ENCODE measurements at regions not wholly inside any gene's neighbourhood (a gene's known extent, or its start where the extent isn't known, plus 50 kb on each side); places are given as distances from the start of the nearest gene placed in this dataset.
"Not testable (repeated sequence)": the region's sequence is repeated elsewhere in the genome, so short reads cannot be mapped to it uniquely, and the experiment has no call there.

DNA sequence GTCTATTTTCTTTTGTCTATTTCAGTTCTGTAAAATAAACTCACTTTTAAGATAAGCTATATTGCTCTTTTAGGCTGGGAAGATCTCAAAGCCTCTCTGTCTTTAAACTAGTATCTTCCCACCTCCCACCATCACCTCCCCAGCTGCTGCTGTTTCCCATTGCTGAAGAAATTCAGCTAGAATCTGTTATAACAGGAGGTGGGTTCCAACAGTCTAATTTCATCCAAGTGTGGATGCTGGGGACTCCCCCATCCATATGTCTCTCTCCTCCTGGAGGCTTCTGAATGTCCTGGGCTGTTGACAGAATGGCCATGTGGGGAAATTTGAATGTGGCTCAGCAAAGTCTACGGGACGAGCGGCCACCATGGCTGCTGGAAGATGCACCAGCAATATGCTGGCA is 301.0 kb downstream of the RASEF start:
- in situ Hi-C loops (cut with HindIII; ENCODE audit: low sequenced_read_pairs): no loop called here
- DNase-seq (ENCODE audit: low spot score): no peak

DNA sequence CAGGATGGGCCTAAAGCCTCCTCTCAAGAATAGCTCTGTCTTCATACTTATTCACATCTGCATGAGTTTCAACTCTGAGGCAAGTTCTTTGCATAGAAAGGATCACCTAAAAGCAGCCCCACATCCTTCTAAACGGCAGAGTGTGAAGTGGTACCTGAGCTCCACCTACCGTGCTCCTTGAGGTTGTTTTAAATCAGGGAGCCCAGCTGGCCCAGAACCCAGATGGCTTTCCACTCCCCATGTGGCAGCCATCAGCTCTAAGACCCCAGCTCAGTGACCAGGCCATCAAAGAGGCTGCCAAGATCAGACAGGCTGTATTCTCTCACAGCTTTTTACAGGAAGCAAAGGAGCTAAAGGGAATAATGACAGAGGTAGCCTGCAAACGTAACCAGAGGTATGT is 299.3 kb downstream of the RASEF start:
- peak; percentile 13 for DNase-seq (ENCODE audit: low spot score)
- in situ Hi-C loops (cut with HindIII; ENCODE audit: low sequenced_read_pairs): no loop called here

DNA sequence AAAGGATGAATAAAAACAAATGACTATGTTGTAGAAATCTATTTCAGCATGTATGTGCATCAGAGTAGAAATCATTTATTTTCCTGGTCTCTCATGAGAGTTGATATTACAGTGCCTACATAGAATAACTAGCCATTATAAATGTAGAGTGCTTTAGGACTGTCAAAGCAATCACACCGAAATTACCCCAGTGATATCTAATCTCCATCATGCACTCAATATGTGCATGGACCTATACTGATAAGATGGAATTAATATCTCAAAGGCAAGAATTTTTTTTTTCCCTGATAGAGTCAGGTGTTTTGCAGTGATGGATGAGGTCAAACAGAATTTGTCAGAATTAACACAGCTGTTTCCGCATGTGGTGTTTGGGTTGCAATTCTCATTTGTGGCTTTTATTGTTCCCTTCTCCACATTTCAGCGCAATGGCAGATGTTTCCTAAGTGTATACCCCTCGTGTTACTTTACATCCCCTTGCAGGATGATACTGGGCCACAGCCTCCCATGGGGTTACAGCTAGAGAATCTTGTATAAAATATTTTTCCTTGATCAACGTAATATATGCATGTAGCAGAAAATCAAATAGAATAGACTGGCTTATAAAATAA is 298.8 kb downstream of the RASEF start:
- in situ Hi-C loops (cut with HindIII; ENCODE audit: low sequenced_read_pairs): no loop called here
- DNase-seq (ENCODE audit: low spot score): no peak

DNA sequence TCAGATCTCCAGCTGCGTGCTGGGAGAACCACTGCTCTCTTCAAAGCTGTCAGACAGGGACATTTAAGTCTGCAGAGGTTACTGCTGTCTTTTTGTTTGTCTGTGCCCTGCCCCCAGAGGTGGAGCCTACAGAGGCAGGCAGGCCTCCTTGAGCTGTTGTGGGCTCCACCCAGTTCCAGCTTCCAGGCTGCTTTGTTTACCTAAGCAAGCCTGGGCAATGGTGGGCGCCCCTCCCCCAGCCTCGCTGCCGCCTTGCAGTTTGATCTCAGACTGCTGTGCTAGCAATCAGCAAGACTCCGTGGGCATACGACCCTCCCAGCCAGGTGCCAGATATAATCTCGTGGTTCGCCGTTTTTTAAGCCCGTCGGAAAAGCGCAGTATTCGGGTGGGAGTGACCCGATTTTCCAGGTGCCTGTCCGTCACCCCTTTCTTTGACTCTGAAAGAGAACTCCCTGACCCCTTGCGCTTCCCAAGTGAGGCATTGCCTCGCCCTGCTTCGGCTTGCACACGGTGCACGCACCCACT is 288.2 kb downstream of the RASEF start:
- in situ Hi-C loops (cut with HindIII; ENCODE audit: low sequenced_read_pairs); DNase-seq (ENCODE audit: low spot score): not testable (repeated sequence)

DNA sequence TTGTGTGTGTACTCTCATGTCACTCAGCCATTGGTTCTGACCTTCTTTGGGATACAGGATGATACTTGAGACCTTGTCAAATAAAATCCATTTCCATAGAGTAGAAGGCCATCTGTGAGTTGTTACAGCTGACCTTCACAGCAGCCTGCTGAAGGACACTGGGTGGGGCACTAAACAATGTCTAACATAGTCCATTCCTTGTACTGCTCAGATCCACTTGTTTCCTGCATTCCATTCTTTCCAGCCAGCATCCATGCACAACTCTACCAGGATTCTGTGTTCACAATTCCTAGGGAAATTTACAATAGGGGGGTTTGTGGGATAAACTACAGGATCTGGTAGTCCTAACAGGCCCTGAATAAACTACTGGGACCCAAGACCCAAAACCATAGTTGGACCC is 286.4 kb downstream of the RASEF start:
- in situ Hi-C loops (cut with HindIII; ENCODE audit: low sequenced_read_pairs): no loop called here
- DNase-seq (ENCODE audit: low spot score): no peak

DNA sequence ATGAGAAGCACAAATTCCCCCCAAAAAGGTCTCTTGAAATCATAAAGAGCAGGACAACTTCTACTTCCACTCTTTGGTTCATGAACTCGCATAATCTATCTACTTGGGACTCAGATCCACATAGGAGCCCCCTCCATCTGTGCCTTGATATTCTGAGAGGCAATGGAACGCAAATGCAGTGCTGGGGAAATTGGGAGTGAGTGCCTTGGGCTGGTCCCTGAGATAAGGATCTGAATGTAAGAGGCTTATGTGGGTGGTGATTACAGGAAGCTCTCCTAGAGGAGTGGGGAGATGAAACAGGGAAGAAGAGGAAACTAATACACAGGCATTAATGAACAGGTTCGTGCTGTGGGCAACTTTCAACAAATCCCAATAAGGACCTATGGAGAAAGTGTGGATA is 285.6 kb downstream of the RASEF start:
- in situ Hi-C loops (cut with HindIII; ENCODE audit: low sequenced_read_pairs): no loop called here
- no peak for DNase-seq (ENCODE audit: low spot score)

DNA sequence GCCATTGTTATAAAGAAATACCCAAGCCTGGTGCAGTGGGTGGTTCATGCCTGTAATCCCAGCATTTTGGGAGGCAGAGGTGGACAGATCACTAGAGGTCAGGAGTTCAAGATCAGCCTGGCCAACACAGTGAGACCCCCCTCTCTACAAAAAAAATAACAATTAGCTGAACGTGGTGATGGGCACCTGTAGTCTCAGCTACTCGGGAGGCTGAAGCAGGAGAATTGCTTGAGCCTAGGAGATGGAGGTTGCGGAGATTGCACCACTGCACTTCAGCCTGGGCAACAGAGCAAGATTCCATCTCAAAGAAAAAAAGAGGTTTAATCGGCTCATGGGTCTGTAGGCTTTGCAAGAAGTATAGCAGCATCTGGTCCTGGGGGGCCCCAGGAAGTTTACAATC is 284.0 kb downstream of the RASEF start:
- DNase-seq (ENCODE audit: low spot score); in situ Hi-C loops (cut with HindIII; ENCODE audit: low sequenced_read_pairs): not testable (repeated sequence)

DNA sequence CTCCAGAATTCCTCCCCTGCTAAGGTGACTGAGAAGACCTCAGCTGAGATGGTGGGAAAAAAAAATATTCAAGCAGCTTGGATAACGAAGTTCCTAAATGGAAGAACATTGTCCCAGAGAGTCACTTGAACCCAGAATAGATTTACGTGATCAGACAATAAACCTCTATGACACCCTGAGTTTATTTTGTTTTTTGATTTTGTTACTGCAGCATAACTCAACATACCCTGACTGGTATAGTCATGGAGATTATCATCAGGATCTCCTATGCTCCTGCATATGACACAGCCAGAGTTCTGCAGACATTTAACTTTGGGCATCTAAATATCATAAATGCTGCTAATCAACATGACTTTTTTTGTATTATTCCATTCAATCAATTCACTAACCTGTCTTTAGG is 282.9 kb downstream of the RASEF start:
- in situ Hi-C loops (cut with HindIII; ENCODE audit: low sequenced_read_pairs): no loop called here
- DNase-seq (ENCODE audit: low spot score): no peak

DNA sequence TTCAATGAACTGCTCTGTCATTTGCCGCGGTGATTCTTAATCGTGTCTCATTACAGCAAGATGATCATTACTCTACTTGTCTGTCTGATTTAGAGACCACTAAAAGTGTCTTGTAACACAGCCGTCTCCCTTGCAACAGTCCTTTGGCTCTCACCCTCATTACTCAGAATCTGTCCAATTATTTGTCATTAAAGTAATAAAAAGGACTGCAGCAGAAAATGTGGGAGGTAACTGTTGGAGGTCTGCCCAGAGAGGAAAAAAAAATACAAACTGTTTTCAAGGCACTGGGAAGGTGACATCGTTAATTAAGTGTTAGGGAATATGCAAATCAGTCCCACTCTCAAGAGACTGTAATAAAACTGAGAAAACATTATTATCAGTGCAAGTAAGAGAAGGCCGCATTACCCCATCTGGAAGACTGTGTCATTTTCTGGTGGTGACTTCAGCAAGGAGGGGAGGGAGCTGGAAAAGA is 281.0 kb downstream of the RASEF start:
- DNase-seq (ENCODE audit: low spot score): no peak
- in situ Hi-C loops (cut with HindIII; ENCODE audit: low sequenced_read_pairs): no loop called here

DNA sequence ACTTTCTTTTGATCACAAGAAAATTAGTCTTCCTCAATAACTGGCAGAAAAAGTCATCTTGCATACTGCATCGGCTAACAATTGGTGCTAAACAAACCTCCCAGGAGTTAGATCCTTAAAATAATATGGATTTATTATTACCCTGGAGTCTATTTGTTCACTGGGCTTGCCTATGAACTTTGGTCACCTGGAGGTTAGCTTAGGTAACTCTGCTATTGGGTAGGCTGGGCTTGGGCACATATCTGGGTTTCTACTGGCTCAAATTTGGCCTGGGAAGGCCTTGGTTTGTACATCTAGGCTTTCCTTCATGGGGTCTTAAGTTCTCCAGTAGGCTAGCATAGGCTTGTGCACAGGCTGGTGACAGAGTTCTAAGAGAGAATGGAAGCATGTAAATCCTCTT is 279.9 kb downstream of the RASEF start:
- no peak for DNase-seq (ENCODE audit: low spot score)
- in situ Hi-C loops (cut with HindIII; ENCODE audit: low sequenced_read_pairs): no loop called here

DNA sequence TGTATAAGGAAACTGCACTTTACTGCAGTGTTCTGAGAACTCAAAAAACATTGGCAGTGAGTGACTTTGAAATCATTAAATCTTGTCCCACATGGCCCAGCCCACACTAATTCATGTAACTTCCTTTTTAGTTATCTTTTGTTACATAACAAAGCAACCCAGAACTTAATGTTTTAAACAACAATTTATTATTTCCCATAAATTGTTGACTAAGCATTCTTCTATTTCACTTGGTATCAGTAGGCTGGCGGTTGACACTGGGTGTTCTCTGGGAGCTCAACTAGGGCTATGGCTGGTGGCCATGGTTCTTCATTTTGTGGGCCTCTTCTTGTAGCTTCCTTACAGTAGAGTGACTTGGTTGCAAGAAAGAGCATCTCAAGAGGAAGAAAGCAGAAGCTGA is 278.4 kb downstream of the RASEF start:
- in situ Hi-C loops (cut with HindIII; ENCODE audit: low sequenced_read_pairs): no loop called here
- DNase-seq (ENCODE audit: low spot score): no peak

DNA sequence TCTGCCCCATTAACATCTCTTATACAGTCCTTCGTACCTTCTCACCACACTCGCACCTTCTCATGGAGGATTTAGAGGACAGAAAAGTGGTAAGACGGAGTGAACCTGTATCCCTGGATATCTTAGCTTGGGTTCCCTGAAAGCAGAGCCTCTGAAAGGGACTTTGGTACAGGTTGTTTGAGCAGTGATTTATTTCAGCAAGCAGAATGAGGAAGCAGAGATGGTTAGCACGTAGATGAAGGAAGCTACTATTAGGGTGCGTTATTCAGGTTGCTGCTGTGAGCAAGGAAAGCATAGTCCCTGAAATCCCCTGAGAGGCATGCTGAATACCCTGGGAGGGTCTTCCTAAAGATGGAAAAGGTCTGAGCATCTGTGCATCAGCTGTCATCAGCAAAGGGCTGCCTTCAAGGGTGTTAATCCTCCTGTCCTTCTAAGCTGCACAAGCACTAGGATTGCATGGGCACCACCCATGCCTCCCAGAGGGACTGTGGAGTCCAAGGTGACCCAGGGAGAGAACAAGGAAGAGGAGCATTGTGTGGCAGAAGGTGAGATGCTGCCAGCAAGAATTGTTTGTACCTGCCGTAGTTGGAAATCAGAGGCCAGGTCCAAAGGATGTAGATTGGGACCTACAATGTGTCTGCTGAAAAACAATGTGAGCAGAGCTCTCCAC is 273.7 kb downstream of the RASEF start:
- DNase-seq (ENCODE audit: low spot score): no peak
- in situ Hi-C loops (cut with HindIII; ENCODE audit: low sequenced_read_pairs): no loop called here

DNA sequence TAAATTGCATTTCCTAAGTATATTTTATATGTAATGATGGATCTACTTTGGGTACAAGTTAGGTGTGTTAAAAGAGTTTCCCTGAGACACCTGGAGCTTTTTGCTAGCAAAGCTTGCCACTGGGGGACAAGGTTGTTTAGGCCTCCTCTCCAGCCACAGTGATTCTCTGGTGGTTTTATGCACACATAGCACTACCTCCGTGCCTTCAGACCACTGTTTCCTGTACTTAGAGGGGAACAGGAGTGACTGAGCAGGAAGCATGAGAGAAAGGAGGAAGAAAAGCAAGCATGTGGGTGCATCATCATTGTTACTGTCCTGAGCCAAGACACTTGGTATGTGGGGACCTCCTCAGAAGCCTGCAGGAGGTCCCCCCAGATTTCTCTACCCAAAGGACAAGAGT is 272.1 kb downstream of the RASEF start:
- in situ Hi-C loops (cut with HindIII; ENCODE audit: low sequenced_read_pairs): no loop called here
- DNase-seq (ENCODE audit: low spot score): no peak

DNA sequence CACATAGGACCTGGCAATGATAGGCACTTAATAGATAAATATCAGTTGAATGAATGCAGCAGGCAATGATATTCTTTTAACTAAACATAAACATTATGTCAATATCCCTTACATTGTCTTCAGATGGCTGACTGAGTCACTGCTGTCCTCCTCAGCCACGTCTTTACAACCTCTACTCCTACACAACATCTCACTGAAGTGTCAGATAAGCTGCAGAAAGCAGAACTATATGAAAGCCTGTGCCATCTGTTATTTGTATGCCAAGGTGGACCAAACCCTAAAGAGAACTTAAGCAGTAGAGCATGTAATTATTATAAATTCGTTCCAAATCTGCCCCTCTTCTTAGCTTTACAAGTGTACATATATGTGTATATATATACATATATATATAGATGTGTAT is 271.2 kb downstream of the RASEF start:
- in situ Hi-C loops (cut with HindIII; ENCODE audit: low sequenced_read_pairs): no loop called here
- no peak for DNase-seq (ENCODE audit: low spot score)

DNA sequence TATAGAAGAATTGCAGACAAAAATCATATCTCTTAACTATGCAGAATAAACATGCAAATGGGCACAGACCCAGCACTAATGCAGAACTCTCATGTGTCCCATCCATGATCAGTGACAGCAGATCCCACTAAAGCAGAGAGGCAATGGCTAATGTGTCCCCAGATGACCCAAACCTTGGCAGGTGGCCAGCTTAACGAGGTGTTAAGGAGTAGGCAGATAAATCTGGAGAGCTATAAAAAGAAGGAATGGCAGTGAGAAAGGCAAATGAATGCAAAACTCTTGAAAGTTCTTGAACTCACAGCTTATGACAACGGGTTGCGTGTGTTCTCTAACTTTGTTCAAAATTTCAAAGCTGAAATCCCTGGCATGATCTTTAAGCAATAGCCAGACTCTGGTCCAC is 265.4 kb downstream of the RASEF start:
- in situ Hi-C loops (cut with HindIII; ENCODE audit: low sequenced_read_pairs): no loop called here
- peak; percentile 60 for DNase-seq (ENCODE audit: low spot score)

DNA sequence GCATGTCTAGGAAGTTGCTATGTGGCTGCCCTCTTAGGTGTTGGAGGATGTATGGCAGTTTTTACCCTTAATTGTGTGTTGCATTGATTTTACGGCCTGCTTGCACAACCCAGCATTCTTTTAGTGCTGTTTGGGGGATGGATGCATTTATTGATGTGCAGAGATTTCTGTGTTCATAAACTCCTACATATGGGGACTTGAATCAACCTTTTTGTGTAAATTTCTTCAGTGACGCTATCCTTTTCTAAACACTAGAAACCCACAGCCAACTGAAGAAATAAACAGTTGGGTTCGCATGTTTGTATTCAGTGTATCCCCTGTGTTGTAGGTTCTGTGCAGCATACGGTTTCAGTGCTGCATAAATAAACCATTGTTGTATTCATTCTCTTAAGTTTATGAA is 263.7 kb downstream of the RASEF start:
- DNase-seq (ENCODE audit: low spot score): no peak
- in situ Hi-C loops (cut with HindIII; ENCODE audit: low sequenced_read_pairs): no loop called here

DNA sequence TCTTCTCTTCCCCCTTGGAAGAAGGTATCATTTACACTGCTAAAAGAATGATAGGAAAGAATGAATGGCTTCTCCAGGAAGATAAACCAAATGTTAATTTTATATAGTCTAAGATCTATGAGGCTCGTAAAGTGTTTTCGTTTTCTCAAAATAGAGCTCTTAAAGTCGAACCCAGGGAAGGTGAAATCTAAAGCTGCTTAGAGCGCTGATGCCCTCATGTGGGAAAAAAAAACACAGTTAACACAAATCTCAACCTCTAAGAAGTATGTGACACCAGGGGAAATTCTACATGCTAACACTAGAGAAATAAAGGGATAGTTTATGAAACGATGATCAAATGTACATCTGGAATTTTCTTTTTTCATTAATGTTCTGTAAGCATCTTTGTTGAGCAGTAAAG is 257.9 kb downstream of the RASEF start:
- no peak for DNase-seq (ENCODE audit: low spot score)
- in situ Hi-C loops (cut with HindIII; ENCODE audit: low sequenced_read_pairs): no loop called here

DNA sequence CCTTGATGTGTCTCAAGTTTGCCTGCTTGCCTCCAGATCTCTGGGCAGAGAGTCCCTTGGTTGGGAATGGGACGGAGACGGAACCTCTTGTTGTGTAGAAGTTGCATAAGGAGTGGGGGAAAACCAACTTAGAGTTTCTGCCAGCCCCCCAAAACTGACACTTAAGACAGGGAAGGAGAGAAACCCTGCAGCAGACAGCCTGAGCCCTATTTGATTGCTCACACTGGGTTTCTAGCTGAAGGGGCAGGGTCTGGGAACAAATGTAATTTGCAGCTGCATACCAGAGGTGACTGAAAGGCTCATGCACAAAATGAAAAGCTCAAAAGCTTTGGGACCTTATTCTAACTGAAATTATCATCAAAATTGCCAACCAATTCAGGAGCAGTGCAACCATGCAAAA is 254.5 kb downstream of the RASEF start:
- in situ Hi-C loops (cut with HindIII; ENCODE audit: low sequenced_read_pairs): no loop called here
- no peak for DNase-seq (ENCODE audit: low spot score)

DNA sequence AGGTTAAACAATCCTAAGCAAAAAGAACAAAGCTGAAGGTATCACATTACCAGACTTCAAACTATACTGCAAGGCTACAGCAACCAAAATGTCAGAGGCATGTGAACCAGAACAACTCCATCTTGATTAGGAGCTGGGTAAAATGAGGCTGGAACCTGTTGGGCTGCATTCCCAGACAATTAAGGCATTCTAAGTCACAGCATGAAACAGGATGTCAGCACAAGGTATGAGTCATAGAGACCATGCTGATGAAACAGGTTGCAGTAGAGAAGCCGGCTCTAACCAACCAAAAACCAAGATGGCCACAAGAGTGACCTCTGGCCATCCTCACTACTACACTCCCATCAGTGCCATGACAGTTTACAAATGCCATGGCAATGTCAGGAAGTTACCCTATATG is 252.0 kb downstream of the RASEF start:
- in situ Hi-C loops (cut with HindIII; ENCODE audit: low sequenced_read_pairs): no loop called here
- DNase-seq (ENCODE audit: low spot score): no peak

DNA sequence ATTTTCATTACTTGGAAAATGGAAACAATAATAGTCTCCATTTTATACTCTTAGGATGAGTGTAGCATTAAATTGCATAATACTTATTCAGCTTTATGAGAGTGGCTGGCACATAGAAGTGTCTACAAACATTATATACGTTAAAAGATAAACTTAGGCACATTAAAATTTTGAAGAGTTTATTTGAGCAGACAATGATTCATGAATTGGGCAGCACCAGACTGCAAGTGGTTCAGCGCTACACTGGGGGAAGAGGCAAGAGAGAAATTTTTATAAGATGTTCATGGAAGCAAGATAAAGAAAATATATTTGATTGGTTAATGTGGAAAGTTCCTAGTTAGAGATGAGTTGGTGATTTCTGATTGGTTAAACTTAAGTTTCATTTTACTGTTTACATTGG is 243.7 kb downstream of the RASEF start:
- DNase-seq (ENCODE audit: low spot score): no peak
- in situ Hi-C loops (cut with HindIII; ENCODE audit: low sequenced_read_pairs): no loop called here

DNA sequence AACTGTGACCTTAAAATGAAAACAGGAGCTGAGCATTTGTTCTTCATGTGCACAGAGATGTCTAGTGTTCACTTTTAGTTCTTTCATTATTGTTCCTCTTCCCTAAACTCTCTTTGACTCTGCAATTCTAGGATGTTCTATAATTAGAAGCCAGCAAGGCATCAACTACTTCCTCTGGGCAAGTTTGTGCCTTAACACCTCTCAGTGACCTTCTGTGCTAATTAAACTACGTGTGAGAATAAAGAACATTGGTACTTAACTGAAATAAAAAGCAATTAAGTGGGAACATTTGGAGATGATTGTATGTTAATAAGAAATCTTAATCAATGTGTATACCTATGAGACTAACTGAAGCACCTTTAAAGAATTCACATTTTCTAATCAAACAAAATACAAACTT is 242.8 kb downstream of the RASEF start:
- DNase-seq (ENCODE audit: low spot score): no peak
- in situ Hi-C loops (cut with HindIII; ENCODE audit: low sequenced_read_pairs): no loop called here
